Fibroblast of peridontal ligament (primary cell): ENCODE measurements at regions not wholly inside any gene's neighbourhood (a gene's known extent, or its start where the extent isn't known, plus 50 kb on each side); places are given as distances from the start of the nearest gene placed in this dataset.
A peak's percentile ranks its signal among the peaks of the same experiment; 100 is the strongest.

Source experiments
- DNase-seq: peaks from one replicate; pipeline ENCODE4 v3.0.0-alpha.2; 2010; ENCODE audit errors: extremely low read depth

DNA sequence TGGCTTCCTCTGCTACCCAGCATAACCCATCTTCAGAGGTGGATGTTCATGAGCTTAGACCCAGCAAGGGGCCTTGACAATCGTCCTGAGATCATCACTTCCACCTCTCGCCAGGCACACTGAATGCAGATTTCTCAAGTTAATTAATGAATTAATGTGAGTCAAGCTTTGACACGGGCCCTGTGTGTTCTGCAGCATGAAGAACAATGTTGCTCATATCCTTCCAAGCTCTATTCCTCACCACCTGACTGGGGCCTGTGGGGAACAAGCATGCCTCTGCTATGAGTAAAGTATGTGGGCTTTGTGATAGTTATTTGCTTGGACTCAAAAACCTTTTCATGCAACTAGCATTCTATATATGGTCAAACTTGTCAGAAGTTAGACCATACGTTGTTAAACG is 122.0 kb downstream of the SEC16B start:
- DNase-seq = peak; percentile 29

DNA sequence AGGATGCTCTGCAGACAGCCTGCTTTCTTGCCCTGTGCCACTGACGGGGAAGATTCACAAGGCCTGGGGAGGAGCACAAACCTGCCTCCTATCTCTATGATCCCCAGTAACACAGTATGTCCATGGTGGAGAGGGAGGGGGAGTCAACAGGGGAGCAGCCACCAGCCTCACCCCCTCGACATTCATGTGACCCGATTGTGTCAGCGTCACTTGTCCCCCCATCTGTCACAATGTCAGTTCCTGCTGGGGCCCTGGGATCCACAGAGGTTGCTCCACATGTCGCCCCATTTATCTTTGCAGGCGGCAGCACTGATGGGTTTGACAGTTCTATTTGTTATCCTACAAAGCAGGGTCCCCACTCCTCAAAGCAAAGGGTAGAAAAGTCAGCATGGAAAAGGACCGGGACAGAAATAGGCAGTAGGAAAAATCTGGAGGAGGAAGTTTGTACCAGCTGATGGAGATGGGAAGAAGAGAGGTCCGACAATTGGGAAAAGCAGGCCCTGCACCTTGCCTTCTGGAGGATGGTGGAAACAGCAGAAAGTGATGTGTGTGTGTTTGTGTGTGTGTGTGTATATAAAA is 130.9 kb downstream of the SEC16B start:
- DNase-seq = no peak

DNA sequence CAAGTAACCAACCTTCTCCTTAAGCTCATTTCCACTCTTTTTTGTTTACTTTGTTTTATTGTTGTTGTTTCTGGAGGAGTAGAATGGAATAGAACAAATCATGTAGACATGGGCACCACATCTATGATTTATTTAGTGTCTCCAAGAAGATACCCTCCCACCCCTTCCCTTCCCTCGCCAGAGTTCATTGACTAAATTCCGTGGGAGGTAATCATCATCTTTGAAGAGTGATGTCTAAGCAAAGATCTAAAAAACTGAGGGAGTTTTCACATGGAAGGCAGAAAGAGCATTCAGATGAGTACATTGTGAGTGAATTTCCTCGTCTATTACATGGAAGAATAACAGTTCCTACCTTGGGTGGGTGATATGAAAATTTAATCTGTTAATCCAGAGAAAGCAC is 136.2 kb downstream of the SEC16B start:
- DNase-seq = no peak

DNA sequence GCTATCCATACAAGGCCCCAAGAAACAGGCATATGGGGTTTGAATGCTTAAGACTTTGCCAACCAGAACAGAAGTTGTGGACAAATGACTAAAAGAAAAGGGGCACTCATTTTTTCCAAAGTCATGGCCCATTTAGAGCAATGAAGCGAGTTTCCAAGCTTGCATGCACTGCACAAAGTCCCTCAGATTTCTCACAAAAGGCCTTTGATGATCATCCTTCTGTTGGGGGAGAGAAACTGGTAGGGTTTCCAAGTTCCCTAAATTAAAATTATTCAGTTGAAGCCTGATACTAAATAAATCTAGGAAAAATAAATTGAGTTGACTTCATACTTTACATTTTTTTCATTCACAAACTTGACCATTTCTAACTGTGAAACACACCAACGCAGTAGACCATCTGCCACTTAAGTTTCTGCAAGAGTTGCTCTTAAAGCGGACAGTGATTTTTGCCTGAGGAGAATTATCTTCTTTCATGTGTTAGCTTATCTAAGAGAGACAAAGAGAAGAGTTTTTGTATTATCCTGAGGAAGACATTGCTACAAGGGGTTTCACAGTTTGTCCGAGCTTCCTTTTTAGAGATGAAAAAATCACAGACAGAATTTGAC is 139.2 kb downstream of the SEC16B start:
- DNase-seq = no peak

DNA sequence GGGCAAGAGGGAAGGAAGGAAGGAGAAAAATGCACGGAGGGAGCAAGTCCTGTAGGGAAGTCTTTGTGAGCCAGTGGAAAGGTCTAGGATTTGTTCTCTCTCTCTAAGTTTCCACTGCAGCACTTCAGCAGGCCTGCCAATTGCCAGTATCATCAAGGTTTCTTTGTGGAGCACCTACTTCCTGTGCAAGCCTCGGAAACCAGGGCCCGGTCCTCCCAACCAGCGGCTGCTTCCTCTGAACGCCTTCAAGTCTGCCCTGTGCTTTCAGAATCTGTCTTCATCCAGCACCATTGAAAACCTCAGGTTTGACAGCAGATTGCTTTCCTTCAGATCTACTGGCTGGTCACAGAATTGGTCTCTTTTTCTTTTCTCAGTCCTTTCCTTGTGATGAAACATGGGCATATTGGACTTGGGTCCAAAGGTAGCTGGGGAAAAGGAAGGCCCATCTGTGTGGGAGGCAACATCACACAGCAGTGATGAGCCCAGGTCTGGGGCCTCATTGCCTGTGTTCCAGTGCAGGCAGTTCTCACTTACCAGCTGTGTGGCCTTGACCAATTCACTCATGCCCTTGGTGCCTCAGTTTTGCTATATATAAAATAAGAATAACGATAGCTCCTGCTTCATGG is 144.5 kb downstream of the SEC16B start:
- no peak for DNase-seq

DNA sequence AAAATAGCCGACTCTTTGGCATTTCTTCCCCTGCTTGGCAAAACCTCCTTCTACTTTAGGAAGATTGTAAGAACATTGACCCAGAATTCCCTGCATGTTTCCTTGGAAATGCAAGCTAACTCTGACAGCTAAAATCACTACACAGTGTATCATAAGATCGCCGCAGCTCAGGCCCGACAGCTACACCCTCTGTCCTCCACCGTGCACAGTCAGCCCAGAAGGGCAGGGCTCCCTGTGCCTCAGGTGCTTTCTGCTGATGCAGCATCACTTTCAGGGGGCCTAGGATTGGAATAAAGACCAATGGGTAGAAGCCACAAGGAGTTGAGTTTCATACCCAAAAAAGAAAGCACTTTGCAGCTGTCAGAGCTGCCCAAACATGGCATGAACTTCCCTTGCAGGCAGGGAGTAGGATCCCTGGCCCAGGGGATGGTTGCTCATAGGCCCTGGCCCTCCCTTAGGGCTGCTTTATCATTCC is 145.3 kb downstream of the SEC16B start:
- DNase-seq = no peak

DNA sequence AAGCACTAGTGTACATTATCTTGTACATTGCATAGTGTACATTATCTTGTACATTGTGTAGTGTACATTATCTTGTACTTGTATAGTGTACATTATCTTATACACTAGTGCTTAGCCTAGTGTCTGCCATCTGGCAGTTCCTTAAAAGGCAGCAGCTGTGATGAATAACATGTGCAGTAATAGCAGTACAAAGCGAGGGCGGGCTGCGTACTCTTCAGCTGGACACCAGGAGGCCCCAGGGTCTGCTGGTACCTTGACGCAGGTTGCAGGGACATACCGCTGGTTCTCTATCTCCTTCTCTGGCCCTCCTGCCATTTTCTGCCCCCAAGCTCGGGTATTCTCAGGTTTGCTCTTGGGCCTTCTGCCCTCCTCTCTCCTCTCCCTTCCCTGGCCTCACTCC is 149.6 kb downstream of the SEC16B start:
- no peak for DNase-seq

DNA sequence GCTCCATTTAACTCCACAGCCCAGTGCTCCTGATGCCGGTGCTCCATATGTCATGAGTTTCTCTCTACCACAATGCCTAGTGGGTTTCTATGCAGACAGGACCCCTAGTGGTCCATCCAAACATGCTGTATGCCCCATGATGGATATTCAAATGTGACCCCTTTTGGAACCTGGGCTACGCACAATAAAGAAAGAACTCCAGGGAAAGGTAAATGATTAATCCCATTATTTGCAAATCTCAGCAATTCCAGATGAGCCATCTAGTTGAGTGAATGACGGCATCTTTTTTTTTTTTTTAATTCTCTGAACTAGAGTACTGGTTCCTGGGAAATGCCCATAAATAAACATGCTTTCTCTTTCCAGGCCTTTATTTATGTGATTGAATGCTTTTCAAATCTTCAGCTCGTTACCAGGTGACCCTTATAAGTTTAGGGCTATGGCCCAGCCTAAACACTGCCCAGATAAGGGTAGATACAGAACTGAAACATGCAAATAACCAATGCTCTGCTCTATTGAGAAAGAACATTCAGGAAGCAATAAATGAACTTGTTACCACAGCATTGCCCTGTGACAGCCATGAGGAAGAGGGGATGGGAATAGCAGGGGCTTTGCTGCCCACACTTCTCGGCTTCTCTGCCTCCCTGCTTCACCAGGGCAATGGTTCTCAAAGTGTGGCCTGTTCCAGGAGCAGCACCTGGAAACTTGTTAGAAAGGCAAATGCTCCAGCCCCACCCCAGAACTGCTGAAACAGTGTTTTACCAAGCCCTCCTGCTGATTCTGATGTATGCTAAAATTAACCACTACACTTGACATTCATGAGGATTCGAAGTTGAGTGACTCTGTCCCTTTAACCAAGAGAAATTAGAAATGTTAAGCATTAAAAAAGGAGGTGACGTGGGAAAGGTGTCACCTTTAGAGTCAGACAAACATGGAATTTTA is 151.7 kb downstream of the SEC16B start:
- no peak for DNase-seq

DNA sequence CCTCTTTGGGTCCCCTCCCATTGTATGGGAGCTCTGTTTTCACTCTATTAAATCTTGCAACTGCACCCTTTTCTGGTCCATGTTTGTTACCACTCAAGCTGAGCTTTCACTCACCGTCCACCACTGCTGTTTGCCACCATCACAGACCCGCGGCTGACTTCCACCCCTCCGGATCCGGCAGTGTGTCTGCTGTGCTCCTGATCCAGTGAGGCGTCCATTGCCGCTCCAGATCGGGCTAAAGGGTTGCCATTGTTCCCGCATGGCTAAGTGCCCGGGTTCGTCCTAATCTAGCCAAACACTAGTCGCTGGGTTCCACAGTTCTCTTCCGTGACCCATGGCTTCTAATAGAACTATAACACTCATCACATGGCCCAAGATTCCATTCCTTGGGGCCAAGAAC is 157.2 kb downstream of the SEC16B start:
- no peak for DNase-seq

DNA sequence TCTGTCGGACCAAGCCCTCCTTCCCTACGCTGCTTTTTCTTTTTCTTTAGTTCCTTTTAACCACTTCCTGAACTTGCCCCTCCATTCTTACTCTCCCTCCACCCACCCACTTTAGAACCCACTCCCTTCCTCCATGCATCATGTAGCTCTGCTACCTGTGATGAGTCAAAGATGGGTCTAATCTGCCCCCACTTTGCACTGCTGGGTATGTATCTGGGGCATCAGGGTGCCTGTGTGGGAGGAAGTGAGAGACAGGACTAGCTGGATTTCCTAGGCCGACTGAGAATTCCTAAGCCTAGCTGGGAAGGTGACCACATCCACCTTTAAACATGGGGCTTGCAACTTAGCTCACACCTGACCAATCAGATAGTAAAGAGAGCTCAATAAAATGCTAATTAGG is 157.7 kb downstream of the SEC16B start:
- DNase-seq = no peak

DNA sequence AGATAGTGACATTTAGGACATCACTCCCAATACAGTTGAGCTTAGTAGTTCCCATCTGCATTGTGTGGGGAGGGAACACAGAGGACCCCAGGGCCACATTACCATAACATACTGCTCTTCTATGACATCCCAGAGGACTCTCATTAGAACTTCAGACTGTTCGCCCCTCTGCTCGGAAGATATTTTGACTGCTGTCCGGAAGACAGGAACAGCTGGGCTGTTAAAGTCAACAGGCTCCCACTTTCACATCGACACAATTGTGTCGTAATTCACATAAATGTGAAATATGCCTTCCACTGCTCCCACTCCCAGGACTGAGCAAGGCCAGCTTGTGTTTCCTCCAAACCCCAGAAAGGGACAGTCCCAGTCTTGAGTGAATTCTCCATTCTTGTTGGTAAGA is 158.4 kb downstream of the SEC16B start:
- DNase-seq = no peak

DNA sequence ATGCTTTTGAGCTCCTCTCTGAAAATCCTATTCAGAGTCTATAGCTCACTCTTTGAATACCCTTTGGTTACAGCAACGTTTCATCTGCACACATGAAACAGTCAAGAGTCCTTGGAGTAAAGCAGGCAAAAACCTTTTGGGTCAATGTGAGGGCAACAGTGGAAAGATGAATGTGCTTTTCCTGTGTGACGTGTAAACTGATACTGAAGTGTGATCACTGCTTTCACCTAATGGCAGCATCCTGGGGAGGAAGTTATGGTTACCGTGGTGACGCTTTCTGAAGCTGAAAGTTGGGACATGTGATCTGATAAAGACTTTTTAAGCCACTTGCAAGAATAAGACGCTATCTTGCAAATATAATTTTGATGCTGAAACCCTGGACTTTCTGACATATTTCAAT is 160.0 kb downstream of the SEC16B start:
- no peak for DNase-seq

DNA sequence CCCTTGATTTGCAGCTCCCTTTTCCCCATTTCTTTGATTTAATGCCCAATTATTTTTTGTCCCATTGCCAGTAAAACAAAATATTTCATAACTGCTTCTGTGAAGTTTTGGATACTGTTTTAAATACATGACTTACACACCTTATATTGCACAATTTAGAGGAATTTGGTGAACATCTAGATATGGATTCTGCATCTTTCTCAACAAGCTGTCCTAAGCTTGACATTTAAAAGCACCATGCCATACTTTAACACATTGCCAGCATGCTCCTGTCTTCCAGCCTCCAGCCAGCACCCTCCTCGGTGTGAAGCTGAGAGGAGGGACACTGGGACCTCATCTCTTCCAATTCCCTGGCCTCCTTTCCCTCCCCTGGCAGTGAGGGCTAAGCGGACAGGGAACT is 167.6 kb downstream of the SEC16B start:
- DNase-seq = no peak

DNA sequence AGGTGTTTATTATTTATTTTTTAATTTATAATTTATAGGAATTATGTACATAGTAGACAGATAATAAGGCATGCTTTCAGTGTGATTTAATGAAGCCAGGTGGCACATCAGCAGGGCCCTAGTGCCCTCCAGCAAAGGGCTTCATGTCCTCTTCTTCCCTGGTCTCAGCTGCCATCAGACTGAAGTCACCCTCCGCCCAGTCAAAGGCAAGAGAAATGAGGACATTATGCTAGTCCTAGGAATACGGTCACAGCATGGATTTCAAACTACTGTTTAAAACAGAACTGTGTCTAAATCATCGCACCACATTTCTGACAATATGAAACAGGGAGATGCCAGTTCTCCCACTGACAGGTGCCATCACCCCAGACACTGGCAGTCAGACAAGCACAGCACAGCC is 168.1 kb downstream of the SEC16B start:
- no peak for DNase-seq

DNA sequence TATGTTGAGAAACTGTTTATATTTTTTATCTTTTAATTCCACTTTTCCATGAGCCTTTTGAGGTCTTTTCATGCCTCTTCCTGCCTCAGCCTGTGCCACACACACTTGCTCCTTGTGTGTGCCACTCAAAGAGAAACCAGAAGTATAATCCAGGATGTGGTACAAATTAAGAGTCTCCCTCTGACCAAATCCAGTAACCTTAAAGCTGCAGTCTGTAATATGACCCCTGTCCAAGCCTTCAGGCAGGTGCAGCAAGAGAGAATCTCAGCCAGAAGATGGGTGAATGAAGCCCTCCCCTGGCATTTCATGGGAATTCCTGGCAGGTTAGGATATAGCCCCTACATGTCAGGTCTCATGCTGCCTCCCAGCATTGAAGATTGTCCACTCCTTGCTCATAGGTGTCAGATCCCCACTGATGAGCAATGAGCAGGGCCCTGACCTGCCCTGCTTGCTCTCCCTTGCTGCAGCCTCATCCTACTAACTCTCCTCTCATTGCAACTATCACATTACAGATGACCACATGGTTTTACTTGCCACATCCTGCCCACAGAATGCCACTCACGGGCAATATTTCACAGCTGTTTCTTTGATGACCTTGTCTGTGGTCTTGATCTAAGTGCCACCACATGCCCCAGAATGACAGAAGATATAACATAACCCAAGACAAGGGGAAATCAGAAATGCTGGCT is 169.3 kb downstream of the SEC16B start:
- peak; percentile 33 for DNase-seq

DNA sequence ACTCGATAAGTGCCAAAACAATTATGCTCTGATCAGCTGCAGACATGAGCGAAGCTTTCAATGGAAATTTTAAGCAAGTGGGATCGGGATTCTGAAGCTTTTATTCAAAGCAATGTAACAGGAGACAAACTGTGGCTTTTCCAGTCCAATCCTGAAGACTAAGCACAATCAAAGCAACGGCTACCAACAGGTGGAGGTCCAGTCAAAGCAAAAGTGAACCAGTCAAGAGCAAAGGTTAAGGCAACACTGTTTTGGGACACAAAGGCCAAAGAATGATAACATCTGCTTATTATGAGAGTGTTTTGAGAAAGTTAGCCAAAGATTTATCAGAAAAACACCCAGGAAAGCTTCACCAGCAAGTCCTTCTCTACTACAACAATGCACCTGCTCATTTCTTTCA is 170.1 kb downstream of the SEC16B start:
- no peak for DNase-seq

DNA sequence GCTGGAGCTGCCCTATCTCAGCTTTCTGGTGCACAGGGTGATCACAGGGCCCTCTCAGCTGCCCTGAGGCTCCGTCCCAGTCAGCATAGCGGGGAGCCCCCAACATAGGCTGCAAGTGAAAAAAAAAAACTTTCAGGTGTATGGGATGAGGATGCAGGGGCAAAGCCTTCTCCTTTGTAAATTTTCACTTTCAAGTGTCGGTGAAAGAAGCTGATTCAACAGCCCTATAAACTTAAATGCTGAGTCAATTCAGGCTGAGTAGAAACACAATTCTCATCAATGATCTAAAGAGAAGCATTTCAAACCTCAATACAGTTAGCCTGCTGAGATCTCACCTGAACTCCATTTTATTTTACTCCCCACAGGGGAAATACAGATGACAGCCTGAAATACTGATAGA is 171.2 kb downstream of the SEC16B start:
- no peak for DNase-seq

DNA sequence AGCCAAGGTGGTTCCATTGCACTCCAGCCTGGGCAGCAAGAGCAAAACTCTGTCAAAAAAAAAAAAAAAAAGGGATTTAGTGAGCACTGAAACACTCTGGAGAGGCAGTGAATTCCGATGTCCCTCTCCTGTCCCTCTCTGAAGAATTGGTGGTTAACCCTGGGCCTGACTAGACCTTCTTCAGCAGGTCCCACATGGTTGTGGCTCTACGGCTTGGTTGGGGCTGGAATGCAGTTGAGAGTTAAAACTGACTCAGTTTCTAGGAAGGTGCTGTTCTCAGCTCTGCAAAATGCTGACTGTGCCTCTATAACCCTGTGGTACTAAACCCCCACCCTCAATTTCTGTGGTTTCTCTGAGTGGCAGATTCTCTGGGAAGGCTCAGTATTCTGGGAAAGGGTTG is 173.3 kb downstream of the SEC16B start:
- DNase-seq = no peak

DNA sequence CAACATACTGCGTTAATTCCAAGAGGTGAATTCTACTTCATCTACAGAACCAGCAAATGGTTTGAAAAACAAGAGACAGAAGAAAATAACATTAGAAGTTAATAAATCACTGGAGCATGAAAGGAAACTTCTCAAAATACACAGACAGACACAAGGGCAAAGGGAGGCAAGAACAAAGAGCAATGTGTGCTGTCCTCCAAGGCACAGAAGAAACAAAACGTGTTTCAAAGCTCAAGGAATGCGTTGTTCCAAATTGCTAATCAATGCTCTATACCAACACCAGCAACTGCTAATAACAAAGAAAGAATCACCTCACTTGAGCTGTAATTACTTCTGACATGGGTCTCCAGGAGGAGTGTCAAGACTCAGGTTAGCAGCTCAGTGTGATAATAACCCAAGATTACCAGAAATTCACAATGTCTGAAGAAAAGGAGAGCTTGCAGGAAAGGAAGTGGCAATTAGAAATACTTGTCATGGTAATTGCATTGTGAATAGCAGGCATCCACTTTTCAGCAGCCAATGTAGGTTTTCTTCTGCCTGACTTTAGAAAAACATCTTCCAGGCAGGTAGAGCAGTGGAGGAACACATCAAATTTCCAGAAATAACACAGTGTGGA is 175.4 kb downstream of the SEC16B start:
- DNase-seq = no peak

DNA sequence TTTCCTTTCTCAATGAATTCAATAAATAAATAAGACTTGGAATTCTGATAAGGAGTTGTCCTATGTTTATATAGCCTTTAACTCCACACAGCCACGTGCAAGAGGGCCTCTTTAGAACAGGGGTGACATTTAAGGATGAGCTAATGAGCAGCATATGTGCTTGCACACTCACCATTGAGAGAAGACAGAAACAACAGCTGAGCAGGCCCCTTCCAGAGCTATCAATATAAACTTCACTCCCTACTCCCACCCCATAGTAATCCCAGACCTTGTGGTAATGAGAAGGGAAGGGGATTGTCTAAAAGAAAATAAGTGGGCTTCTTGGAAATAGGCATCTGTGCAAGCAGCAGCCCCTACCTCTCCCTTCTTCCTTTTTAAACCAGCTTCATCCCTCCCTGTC is 176.0 kb downstream of the SEC16B start:
- no peak for DNase-seq

DNA sequence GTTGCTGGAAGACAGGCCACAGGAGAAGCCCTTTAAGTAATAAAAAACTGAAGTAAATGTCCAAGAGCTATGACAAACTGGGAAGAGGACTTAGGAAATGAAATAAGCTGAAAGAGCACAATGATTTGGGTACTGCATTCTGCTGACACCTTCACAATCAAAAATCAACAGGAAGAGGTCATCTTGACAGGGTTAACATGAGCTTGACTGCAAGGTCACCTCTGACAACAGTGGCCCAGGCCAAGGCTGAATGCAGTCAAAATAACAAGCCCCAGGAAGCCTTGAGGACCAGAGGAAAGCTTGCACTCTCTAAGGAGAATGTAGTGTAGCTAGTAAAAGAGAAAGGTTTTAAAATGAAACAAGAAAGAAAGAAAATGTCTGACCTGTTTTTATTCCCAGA is 179.3 kb downstream of the SEC16B start:
- DNase-seq = no peak
